ENCODE measurements at regions not wholly inside any gene's neighbourhood (a gene's known extent, or its start where the extent isn't known, plus 50 kb on each side); places are given as distances from the start of the nearest gene placed in this dataset.

DNA sequence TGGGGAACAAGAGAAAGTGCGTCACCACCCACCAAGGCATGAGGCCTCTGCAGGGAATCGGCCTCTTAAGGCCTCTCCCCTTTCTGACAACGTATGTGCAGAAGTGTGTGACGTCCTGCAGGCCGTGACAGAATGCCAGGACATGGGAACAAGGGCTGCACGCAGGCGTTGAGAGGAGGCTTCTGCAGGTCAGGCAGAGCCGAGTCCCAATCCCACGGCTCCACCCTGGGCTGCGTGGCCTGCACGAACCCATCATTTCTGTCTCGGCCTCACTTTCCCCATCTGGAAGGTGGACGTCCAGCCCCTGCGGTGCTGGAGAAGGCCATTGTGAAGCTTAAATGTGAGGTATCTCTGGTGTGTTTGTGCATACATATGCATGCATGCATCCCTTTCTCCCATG lies 61.8 kb downstream of the SHANK2 start:
- no peak for TF ChIP-seq CTCF (IDR thresholded peaks at IDR 0.05; ENCODE audit: borderline replicate concordance, control extremely low read depth, extremely low read depth, insufficient read depth, missing control alignments)
- in situ Hi-C loops (cut with MboI; ENCODE audit: low sequenced_read_pairs, unreplicated experiment) = no loop called here
- DNase-seq (ENCODE audit: low spot score) = no peak

DNA sequence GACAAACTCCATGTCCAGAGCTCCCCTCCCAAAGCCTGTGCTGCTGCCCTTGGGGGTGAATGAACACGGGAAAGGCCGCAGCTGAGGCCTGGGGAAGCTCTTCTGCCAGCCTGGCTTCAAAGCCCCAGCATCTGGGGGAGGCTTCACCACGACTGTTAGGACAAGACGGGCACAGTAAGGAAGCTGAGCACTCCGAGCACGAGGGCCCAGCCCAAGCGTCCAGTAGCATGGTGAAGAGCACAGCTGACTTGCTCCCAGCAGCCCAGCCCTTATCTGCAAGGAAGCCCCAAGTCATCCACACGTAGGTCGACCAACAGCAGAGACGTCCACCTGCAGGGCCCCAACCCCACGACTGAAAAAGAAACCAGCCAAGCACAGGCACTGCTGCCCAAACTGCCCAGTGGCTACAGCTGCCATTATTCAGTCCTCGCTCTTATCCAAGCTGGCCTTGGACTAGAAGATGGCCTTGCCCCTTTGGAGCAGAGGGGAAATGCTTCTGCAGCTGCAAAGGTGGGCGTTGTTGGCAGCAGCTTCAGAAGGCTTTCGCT lies 62.5 kb downstream of the SHANK2 start:
- TF ChIP-seq CTCF (IDR thresholded peaks at IDR 0.05; ENCODE audit: borderline replicate concordance, control extremely low read depth, extremely low read depth, insufficient read depth, missing control alignments) = no peak
- DNase-seq (ENCODE audit: low spot score) = no peak
- in situ Hi-C loops (cut with MboI; ENCODE audit: low sequenced_read_pairs, unreplicated experiment) = no loop called here

DNA sequence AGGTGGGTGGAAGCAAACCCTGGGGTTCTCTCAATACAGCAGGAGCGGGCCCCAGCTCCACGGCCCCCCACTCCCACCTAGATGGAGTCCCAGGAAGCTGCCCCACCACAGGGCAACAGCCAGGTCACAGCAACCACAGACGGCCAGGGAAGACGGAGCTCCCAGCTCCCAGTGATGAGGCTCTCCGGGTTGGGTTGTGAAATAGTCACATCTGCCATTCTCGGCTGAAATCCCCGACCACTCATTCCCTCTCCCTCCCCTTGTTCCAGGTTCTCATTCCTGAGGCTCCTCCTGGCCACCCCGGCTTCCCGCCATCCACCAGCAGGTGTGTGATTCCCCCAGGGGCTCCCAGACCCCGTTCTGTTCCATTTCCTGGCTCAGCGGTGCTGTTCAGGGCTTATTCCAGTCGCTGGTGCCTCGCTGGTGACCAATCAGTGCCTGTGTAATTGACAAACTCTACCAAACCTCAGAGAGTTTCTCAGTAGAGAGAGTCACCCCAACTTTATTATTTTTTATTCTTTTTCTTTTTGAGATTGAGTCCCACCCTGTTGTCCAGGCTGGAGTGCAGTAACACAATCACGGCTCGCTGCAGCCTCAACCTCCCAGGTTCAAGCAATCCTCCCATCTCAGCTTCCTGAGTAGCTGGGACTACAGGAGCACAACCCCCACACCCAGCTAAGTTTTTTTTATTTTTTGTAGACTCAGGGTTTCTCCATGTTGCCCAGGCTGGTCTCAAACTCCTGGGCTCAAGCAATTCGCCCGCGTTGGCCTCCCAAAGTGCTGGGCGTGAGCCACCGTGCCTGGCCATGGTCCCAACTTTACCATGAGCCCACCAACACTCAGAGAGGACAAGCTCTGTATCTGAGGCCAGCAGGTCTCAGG lies 63.2 kb downstream of the SHANK2 start:
- in situ Hi-C loops (cut with MboI; ENCODE audit: low sequenced_read_pairs, unreplicated experiment) = no loop called here
- TF ChIP-seq CTCF (IDR thresholded peaks at IDR 0.05; ENCODE audit: borderline replicate concordance, control extremely low read depth, extremely low read depth, insufficient read depth, missing control alignments) = no peak
- no peak for DNase-seq (ENCODE audit: low spot score)

DNA sequence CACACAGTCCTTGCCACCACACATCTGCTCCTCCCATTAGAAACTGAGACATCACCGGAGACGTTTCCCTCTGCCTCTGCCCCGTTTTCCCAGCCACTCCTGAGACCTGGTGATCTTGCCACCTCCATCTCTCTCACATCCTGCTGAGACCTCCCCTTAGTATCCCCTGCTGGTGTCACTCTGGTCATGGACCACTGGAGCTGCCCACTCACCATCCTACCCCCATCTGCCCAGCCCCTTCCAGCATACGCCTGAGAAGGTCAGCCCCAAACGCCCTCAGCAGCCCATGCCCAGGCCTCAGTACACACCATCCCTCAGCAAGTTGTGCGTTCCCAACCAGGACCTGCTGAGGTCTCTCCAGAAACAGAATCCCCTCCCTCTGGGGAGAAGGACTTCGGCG lies 64.3 kb downstream of the SHANK2 start:
- no peak for TF ChIP-seq CTCF (IDR thresholded peaks at IDR 0.05; ENCODE audit: borderline replicate concordance, control extremely low read depth, extremely low read depth, insufficient read depth, missing control alignments)
- in situ Hi-C loops (cut with MboI; ENCODE audit: low sequenced_read_pairs, unreplicated experiment) = no loop called here
- DNase-seq (ENCODE audit: low spot score) = no peak

DNA sequence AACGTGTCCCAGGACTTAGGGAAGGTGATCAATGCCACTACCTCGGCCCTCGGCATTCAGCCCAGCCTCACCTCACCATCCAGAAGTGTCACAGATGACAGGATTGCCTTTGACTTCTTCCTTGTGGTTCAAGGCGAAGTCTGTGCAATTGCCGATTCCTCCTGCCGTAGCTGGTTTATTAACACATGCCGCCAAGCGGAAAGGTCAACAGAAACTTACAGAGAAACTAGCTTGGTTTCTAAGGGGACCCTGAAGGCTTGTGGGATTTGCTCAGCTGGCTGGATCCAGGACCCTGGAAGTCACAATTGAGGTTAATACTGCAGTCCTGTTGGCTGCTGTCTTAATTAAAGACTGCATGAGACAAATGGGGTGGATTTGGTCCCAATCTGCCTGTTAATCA lies 65.6 kb downstream of the SHANK2 start:
- no peak for DNase-seq (ENCODE audit: low spot score)
- in situ Hi-C loops (cut with MboI; ENCODE audit: low sequenced_read_pairs, unreplicated experiment) = no loop called here
- no peak for TF ChIP-seq CTCF (IDR thresholded peaks at IDR 0.05; ENCODE audit: borderline replicate concordance, control extremely low read depth, extremely low read depth, insufficient read depth, missing control alignments)

- TF ChIP-seq CTCF (IDR thresholded peaks at IDR 0.05; ENCODE audit: borderline replicate concordance, control extremely low read depth, extremely low read depth, insufficient read depth, missing control alignments) = no peak
- no peak for DNase-seq (ENCODE audit: low spot score)
- in situ Hi-C loops (cut with MboI; ENCODE audit: low sequenced_read_pairs, unreplicated experiment) = no loop called here
Measured at GRCh38 chr11:71185411-71185810, 67.0 kb downstream of the SHANK2 start.
